HepG2 (cell line): ENCODE measurements at regions not wholly inside any gene's neighbourhood (a gene's known extent, or its start where the extent isn't known, plus 50 kb on each side); places are given as distances from the start of the nearest gene placed in this dataset.

ENCODE experiments used
- ATAC-seq: fragments of 200-7000 bp; cut with Tn5 transposase; 3 replicates; pipeline ENCODE4 v1.9.1; 2020; ENCODE audit warnings: mild to moderate bottlenecking, moderate library complexity
- BruUV-seq: library from RNA; stranded (reverse); fragments of 400-500 nt; replicated peaks from 2 replicates; lab custom pipeline; 2021; lab: Mats Ljungman, UMichigan
- CTCF ChIA-PET: fragments of 300-600 bp; formaldehyde crosslinking; extraction: SDS; loops from one replicate; lab custom pipeline; 2021; ENCODE audit warnings: low total read pairs, inconsistent platforms, low intra/inter-chr PET ratio; lab: Yijun Ruan, JAX
- POLR2A ChIA-PET: fragments of 350-600 bp; sonication (Branson Sonifier 250); formaldehyde crosslinking; loops from one replicate; lab custom pipeline; 2020; ENCODE audit warnings: antibody characterized with exemption, inconsistent platforms; lab: Yijun Ruan, JAX
- DNase-seq: peaks from one replicate; pipeline ENCODE4 v3.0.0-alpha.2; 2015; ENCODE audit warnings: low spot score
- FAIRE-seq: peaks from 3 replicates; lab custom pipeline; 2011; peaks lifted over from hg19 to GRCh38; lab: Jason Lieb, UNC
- H2AFZ ChIP-seq: one replicate; pipeline ENCODE4 v1.6.1; 2011; ENCODE audit warnings: low read length, inconsistent platforms
- H3K27ac ChIP-seq: fragments of 300-600 bp; 3 replicates; pipeline ENCODE4 v1.8.0; 2011; ENCODE audit warnings: mixed run types, mild to moderate bottlenecking, mixed read lengths, low read length, inconsistent platforms; ENCODE audit not compliant: insufficient read depth; ENCODE audit errors: extremely low read length
- H3K27me3 ChIP-seq, 2 experiments: fragments of 200-600 bp in 1 of 2; 2 replicates in 1 of 2; 3 replicates in 1 of 2; pipeline versions ENCODE4 v1.6.0 to v1.8.0; 2011; ENCODE audit warnings: low read length in 2 of 2, mild to moderate bottlenecking in 2 of 2, moderate library complexity in 2 of 2, inconsistent platforms in 1 of 2; ENCODE audit not compliant: insufficient read depth in 2 of 2, control insufficient read depth in 1 of 2
- H3K36me3 ChIP-seq, 2 experiments: fragments of 200-600 bp in 1 of 2; replicated peaks in 1 of 2; 2 replicates in 1 of 2; 3 replicates in 1 of 2; pipeline versions ENCODE4 v1.5.1 to v1.8.0; 2011; ENCODE audit warnings: low read length in 2 of 2, inconsistent platforms in 1 of 2; ENCODE audit not compliant: insufficient read depth in 2 of 2, control insufficient read depth in 1 of 2
- H3K4me1 ChIP-seq: 2 replicates; pipeline ENCODE4 v1.5.1; 2012; ENCODE audit warnings: low read length, inconsistent platforms; ENCODE audit not compliant: insufficient read depth
- H3K4me2 ChIP-seq: 2 replicates; pipeline ENCODE4 v1.6.0; 2011; ENCODE audit warnings: low read depth, low read length, inconsistent platforms
- H3K4me3 ChIP-seq, 3 experiments: fragments of 200-600 bp in 1 of 3; sonication (generic), shearing (Covaris generic) in 1 of 3; replicated peaks in 1 of 3; 2 replicates each; pipeline ENCODE4 v1.5.1; 2011 to 2016; ENCODE audit warnings: low read length in 3 of 3, inconsistent platforms in 2 of 3, low read depth in 2 of 3, mild to moderate bottlenecking in 2 of 3, control low read depth in 1 of 3, mixed read lengths in 1 of 3; ENCODE audit not compliant: insufficient read depth in 1 of 3
- H3K79me2 ChIP-seq: one replicate; pipeline ENCODE4 v1.6.1; 2011; ENCODE audit warnings: low read length, inconsistent platforms; ENCODE audit not compliant: insufficient read depth
- H3K9ac ChIP-seq: 2 replicates; pipeline ENCODE4 v1.6.0; 2011; ENCODE audit warnings: mild to moderate bottlenecking, low read depth, low read length, inconsistent platforms; ENCODE audit not compliant: insufficient read depth
- H3K9me3 ChIP-seq: 2 replicates; pipeline ENCODE4 v1.5.1; 2012; ENCODE audit warnings: mild to moderate bottlenecking, low read length
- H4K20me1 ChIP-seq: 2 replicates; pipeline ENCODE4 v1.6.0; 2011; ENCODE audit warnings: inconsistent platforms, mild to moderate bottlenecking, low read length, moderate library complexity; ENCODE audit not compliant: insufficient read depth
- BHLHE40 ChIP-seq: IDR thresholded peaks from 2 replicates; pipeline ENCODE4 v1.6.1; 2011; ENCODE audit warnings: low read length, improper control_type of control experiment
- CBX2 ChIP-seq, 2 experiments: fragments of 200-600 bp in 1 of 2; sonication (generic); formaldehyde crosslinking in 1 of 2; IDR thresholded peaks; 2 replicates each; pipeline versions ENCODE4 v1.7.0 to v1.8.1; 2018 to 2022; ENCODE audit warnings: low read depth in 2 of 2, low read length in 1 of 2, mild to moderate bottlenecking in 1 of 2, missing genetic modification reagents in 1 of 2
- FIP1L1 ChIP-seq: fragments of 200-400 bp; formaldehyde crosslinking; IDR thresholded peaks from 2 replicates; pipeline ENCODE4 v1.6.1; 2018; ENCODE audit warnings: low read depth, mild to moderate bottlenecking, low read length, moderate library complexity, borderline replicate concordance; ENCODE audit not compliant: insufficient read depth
- FOSL1 ChIP-seq: sonication (generic); formaldehyde crosslinking; IDR thresholded peaks from 2 replicates; pipeline ENCODE4 v1.9.0; 2021; ENCODE audit warnings: missing genetic modification reagents, borderline replicate concordance
- GATAD2A ChIP-seq: IDR thresholded peaks from 2 replicates; pipeline ENCODE4 v1.6.1; 2016
- IKZF4 ChIP-seq: sonication (generic); formaldehyde crosslinking; IDR thresholded peaks from 2 replicates; pipeline ENCODE4 v1.5.1; 2020; ENCODE audit warnings: borderline replicate concordance, mild to moderate bottlenecking, low read depth, missing genetic modification reagents; ENCODE audit errors: not compliant biosample characterization
- SSRP1 ChIP-seq: IDR thresholded peaks from 2 replicates; pipeline ENCODE4 v1.6.1; 2016; ENCODE audit warnings: control low read depth
- ZSCAN22 ChIP-seq: sonication (generic); formaldehyde crosslinking; IDR thresholded peaks from 2 replicates; pipeline ENCODE4 v1.4.0; 2020; ENCODE audit warnings: mild to moderate bottlenecking, missing genetic modification reagents
- WGBS: methylation state at CpG from one replicate; pipeline ENCODE4 v1.1.6; 2017; ENCODE audit warnings: low lambda C conversion rate; 5-methylcytosine and 5-hydroxymethylcytosine counted together
- in situ Hi-C: cut with HindIII; loops from 2 replicates; pipeline ENCODE4 v1.10.0; 2017; ENCODE audit warnings: low pct_unique_long_range_greater_than_20kb; ENCODE audit not compliant: extremely low pct_ligation_motif_present
- intact Hi-C: fragments of 100-400 bp; cut with micrococcal nuclease; formaldehyde crosslinking; loops from one replicate; pipeline ENCODE4 v1.10.0; 2022; ENCODE audit not compliant: unreplicated experiment

DNA sequence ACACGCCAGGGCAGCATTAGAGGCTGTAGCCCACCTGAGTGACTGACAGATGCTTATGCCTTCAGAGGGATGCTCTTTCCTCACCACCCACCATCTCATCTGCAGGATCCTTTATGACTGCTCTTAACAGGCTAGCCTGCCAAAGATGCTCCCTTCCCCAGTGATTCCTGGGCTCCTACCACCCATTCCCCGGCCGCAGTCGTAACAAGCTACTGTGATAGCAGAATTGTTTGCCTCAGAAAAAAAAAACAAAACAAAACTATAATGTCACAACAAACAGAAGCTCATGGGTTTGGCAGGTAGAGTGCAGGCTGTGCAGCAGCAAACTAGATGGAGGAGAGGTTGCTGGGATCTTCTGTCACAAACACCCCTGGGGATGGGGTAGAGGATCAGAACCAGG, 343.9 kb upstream of the ZMIZ1 start:
- Histone ChIP-seq H3K4me2 (no peak overlapping the region), H3K27ac (no peak overlapping the region), H4K20me1 (no peaks in the 10 kb centered on the region), H3K9ac (no peak overlapping the region), H3K27me3 (peaks cover 0 to 3% of the 10 kb centered on the region in 2 experiments; a peak in 3 of 5 replicates), H2AFZ (no peak overlapping the region), H3K4me1 (no peaks in the 10 kb centered on the region), H3K36me3 (no peaks in the 10 kb centered on the region), H3K4me3 (no peak overlapping the region), H3K79me2 (no peaks in the 10 kb centered on the region), H3K9me3 (no peaks in the 10 kb centered on the region)
- no peak for DNase-seq
- no peak for FAIRE-seq
- in situ Hi-C loops (no loop called here), intact Hi-C loops (no loop called here)
- no TSS peak for BruUV-seq
- no peak for ATAC-seq
- CTCF ChIA-PET = no interaction called here
- TF ChIP-seq CBX2 (IDR thresholded peaks at IDR 0.05; ENCODE audit: low read depth, low read length) (no peak), CBX2 (CRISPR knock-in tag; IDR thresholded peaks at IDR 0.05; ENCODE audit: low read depth) (no peak), FOSL1 (CRISPR knock-in tag) (no peak)
- POLR2A ChIA-PET = no interaction called here
- WGBS = 66% methylated on average over 4 of the region's 4 CpGs

DNA sequence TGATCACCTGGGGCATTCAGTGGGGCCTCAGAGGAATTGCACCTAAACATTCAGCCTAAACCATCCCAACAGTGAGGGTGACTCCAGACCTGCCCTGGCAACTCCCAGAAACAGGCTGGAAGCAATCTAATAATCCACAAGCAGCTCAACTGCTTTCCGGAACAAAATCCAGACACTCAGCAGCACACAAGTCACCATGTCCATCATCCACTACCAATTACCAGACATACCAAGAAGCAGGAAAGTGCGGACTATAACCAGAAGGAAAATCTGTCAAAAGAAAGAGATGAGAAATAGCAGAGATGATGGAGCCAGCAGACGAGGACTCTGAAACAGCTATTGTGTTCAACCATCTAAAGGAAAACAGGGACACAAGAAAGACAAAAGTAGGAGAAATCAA, 342.6 kb upstream of the ZMIZ1 start:
- H2AFZ ChIP-seq = no peak overlapping the region
- no peak for ATAC-seq
- ChIA-PET CTCF (no interaction called here), POLR2A (no interaction called here)
- H3K36me3 ChIP-seq = no peaks in the 10 kb centered on the region
- no peaks in the 10 kb centered on the region for H3K4me1 ChIP-seq
- no peak for FAIRE-seq
- intact Hi-C loops = no loop called here
- no peak for TF ChIP-seq ZSCAN22
- no peak for TF ChIP-seq IKZF4
- no peak for TF ChIP-seq BHLHE40
- no peak for TF ChIP-seq SSRP1 (CRISPR knock-in tag)
- TF ChIP-seq GATAD2A (CRISPR knock-in tag) = no peak
- no peak for TF ChIP-seq FIP1L1
- no peaks in the 10 kb centered on the region for H3K9me3 ChIP-seq
- no peak overlapping the region for H3K4me2 ChIP-seq
- WGBS = 67% methylated on average over 3 of the region's 3 CpGs
- H4K20me1 ChIP-seq = no peaks in the 10 kb centered on the region
- no peak for DNase-seq
- H3K27me3 ChIP-seq = peaks cover 0 to 3% of the 10 kb centered on the region in 2 experiments; a peak in 3 of 5 replicates
- H3K9ac ChIP-seq = no peak overlapping the region
- H3K27ac ChIP-seq = no peak overlapping the region
- in situ Hi-C loops = no loop called here
- BruUV-seq = no TSS peak
- no peaks in the 10 kb centered on the region for H3K79me2 ChIP-seq
- no peak overlapping the region for H3K4me3 ChIP-seq
